ENCODE measurements at regions not wholly inside any gene's neighbourhood (a gene's known extent, or its start where the extent isn't known, plus 50 kb on each side); places are given as distances from the start of the nearest gene placed in this dataset.

DNA sequence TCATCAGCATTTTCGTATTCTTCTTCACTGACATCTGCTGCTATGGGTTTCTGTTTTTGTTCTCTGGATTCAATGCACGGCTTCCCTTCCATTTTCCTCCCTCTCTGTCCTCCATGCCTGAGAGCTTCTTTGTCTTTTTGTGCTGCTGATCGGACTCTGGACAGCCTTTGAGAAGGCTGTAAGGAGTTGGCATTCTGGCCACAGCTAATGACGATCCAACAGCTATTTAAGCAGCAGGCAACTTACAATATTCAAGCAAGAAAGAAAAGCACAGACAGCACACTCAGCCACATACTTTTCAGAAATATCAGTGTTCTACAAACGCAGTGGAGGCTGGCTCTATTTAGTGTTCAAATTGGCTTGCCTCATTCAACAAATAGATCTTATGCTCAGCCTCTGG, 60.9 kb upstream of the ZC3H12C start:
- peaks cover 9% of the 10 kb centered on the region for H3K4me1 ChIP-seq (ENCODE audit: low read depth)
- H3K4me3 ChIP-seq, result no peak overlapping the region
- H3K27ac ChIP-seq, result no peak overlapping the region
- DNase-seq (ENCODE audit: low read depth in 1 of 2, low spot score in 1 of 2), result no peak
- H3K9me3 ChIP-seq (ENCODE audit: low read depth), result no peaks in the 10 kb centered on the region
- H3K27me3 ChIP-seq, result no peaks in the 10 kb centered on the region
- no peaks in the 10 kb centered on the region for H3K36me3 ChIP-seq
- TF ChIP-seq, protein P1, sequence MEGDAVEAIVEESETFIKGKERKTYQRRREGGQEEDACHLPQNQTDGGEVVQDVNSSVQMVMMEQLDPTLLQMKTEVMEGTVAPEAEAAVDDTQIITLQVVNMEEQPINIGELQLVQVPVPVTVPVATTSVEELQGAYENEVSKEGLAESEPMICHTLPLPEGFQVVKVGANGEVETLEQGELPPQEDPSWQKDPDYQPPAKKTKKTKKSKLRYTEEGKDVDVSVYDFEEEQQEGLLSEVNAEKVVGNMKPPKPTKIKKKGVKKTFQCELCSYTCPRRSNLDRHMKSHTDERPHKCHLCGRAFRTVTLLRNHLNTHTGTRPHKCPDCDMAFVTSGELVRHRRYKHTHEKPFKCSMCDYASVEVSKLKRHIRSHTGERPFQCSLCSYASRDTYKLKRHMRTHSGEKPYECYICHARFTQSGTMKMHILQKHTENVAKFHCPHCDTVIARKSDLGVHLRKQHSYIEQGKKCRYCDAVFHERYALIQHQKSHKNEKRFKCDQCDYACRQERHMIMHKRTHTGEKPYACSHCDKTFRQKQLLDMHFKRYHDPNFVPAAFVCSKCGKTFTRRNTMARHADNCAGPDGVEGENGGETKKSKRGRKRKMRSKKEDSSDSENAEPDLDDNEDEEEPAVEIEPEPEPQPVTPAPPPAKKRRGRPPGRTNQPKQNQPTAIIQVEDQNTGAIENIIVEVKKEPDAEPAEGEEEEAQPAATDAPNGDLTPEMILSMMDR (IDR thresholded peaks at IDR 0.05; ENCODE audit: low read depth, low read length), result no peak

DNA sequence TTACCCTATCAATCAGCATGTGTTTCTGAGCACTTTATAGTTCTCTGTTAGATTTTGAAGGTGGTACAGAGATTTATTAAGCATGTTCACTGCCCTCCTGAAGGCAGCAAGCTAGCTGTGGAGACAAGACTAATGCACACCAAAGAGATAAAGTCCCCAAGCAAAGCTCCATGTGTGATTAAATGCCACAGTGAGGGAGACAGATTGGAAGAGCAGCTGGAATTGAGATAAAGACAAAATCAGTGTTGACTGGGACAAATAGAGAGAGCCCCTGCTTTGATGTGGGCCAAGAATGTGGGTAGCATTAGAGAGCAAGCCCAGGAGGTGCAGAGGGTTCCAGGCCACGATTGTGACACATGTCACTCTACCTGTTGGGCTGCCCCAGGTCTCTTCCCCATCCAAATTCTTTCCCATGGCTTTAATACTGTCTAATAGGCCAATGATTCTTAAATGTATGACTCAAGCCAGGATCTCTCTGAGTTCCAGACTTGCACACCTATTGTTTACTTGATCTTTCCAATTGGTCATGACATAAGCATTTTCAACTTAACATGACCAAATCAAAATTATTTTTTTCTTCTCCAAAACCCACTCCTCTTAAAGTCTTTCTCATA, 60.1 kb upstream of the ZC3H12C start:
- H3K27me3 ChIP-seq, result no peaks in the 10 kb centered on the region
- H3K27ac ChIP-seq, result no peak overlapping the region
- no peak overlapping the region for H3K4me3 ChIP-seq
- DNase-seq (ENCODE audit: low read depth in 1 of 2, low spot score in 1 of 2), result no peak
- H3K36me3 ChIP-seq, result no peaks in the 10 kb centered on the region
- peaks cover 9% of the 10 kb centered on the region for H3K4me1 ChIP-seq (ENCODE audit: low read depth)
- no peaks in the 10 kb centered on the region for H3K9me3 ChIP-seq (ENCODE audit: low read depth)
- TF ChIP-seq, protein P1 (IDR thresholded peaks at IDR 0.05; ENCODE audit: low read depth, low read length), result no peak

DNA sequence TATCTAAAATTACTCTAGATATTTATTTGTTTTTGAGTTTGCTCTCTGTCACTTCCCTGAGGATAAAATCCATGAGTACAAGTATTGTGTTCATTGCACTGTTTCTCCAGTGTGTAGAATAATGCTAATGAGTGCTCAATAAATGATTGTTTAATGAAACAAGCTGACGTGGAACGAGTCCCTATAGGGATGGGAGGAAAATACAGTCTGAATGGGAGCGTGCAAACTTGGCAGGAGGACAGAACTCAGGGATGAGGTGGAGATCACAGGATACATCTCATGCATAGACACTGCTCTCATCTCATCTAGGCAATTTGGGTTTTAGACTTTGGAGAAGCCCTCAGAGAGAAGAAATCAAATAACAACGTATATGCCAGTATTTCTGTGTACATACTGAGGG, 58.4 kb upstream of the ZC3H12C start:
- TF ChIP-seq, protein P1 (IDR thresholded peaks at IDR 0.05; ENCODE audit: low read depth, low read length), result no peak
- DNase-seq (ENCODE audit: low read depth in 1 of 2, low spot score in 1 of 2), result no peak
- no peaks in the 10 kb centered on the region for H3K4me1 ChIP-seq (ENCODE audit: low read depth)
- H3K27me3 ChIP-seq, result no peaks in the 10 kb centered on the region
- H3K9me3 ChIP-seq (ENCODE audit: low read depth), result no peaks in the 10 kb centered on the region
- no peaks in the 10 kb centered on the region for H3K36me3 ChIP-seq
- H3K27ac ChIP-seq, result no peak overlapping the region
- no peak overlapping the region for H3K4me3 ChIP-seq

- no peaks in the 10 kb centered on the region for H3K4me1 ChIP-seq (ENCODE audit: low read depth)
- H3K4me3 ChIP-seq, result no peak overlapping the region
- TF ChIP-seq, protein P1 (IDR thresholded peaks at IDR 0.05; ENCODE audit: low read depth, low read length), result no peak
- no peaks in the 10 kb centered on the region for H3K36me3 ChIP-seq
- no peak overlapping the region for H3K27ac ChIP-seq
- no peaks in the 10 kb centered on the region for H3K9me3 ChIP-seq (ENCODE audit: low read depth)
- H3K27me3 ChIP-seq, result no peaks in the 10 kb centered on the region
- DNase-seq (ENCODE audit: low read depth in 1 of 2, low spot score in 1 of 2), result no peak
These were observed 57.8 kb upstream of the ZC3H12C start for GRCh38 chr11:110035357-110035756.

DNA sequence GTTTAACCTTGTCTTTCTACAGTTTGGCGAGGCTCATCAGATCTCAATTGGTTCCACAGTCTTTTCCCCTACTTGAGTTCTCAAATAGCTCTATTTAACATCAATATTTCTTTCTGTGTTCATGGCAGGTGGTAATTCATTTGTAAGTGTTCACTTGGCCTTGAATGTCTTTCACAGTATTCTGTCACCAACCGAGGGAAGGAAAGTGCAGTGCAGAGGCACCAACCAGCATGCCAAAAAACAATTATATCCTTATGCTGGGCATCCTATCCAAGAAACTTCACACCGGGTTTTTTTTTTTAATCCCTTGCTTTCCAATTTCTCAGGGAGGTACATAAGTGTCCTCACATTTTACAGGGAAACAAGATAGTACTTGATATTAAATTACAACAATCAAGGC, 55.0 kb upstream of the ZC3H12C start:
- TF ChIP-seq, protein P1 (IDR thresholded peaks at IDR 0.05; ENCODE audit: low read depth, low read length), result no peak
- no peaks in the 10 kb centered on the region for H3K4me1 ChIP-seq (ENCODE audit: low read depth)

More for the DNA sequence above, 55.0 kb upstream of the ZC3H12C start:
- no peak for DNase-seq (ENCODE audit: low read depth in 1 of 2, low spot score in 1 of 2)
- no peaks in the 10 kb centered on the region for H3K27me3 ChIP-seq
- no peaks in the 10 kb centered on the region for H3K9me3 ChIP-seq (ENCODE audit: low read depth)
- H3K4me3 ChIP-seq, result no peak overlapping the region
- H3K27ac ChIP-seq, result no peak overlapping the region
- no peaks in the 10 kb centered on the region for H3K36me3 ChIP-seq
